ENCODE measurements at regions not wholly inside any gene's neighbourhood (a gene's known extent, or its start where the extent isn't known, plus 50 kb on each side); places are given as distances from the start of the nearest gene placed in this dataset.

- BruUV-seq (replicated peaks): no TSS peak
- Histone ChIP-seq H3K4me1 (replicated peaks in 1 of 2; ENCODE audit: control insufficient read depth in 2 of 2, insufficient read depth in 2 of 2, low read length in 2 of 2) (no peaks in the 10 kb centered on the region), H3K27ac (ENCODE audit: extremely low read depth, low read depth, low read length) (no peak overlapping the region), H3K9me1 (ENCODE audit: control insufficient read depth, insufficient read depth, low read length) (no peaks in the 10 kb centered on the region), H4K20me1 (replicated peaks; ENCODE audit: control insufficient read depth, insufficient read depth, low read length) (no peaks in the 10 kb centered on the region), H3K79me2 (ENCODE audit: control insufficient read depth, insufficient read depth, low read length) (no peaks in the 10 kb centered on the region), H3K27me3 (ENCODE audit: control insufficient read depth in 2 of 2, insufficient read depth in 2 of 2, low read length in 2 of 2) (no peaks in the 10 kb centered on the region; a peak in 3 of 5 replicates), H3K9me3 (replicated peaks; ENCODE audit: control insufficient read depth, insufficient read depth, low read depth, low read length) (no peaks in the 10 kb centered on the region), H3K36me3 (ENCODE audit: control insufficient read depth, insufficient read depth, low read length) (no peaks in the 10 kb centered on the region), H2AFZ (ENCODE audit: low read depth, low read length) (no peak overlapping the region), H3K4me3 (no peak overlapping the region), H3K9ac (ENCODE audit: insufficient read depth in 1 of 2, low read depth in 2 of 2, low read length in 2 of 2) (no peak overlapping the region), H3K4me2 (ENCODE audit: insufficient read depth, low read length) (no peak overlapping the region)
- ATAC-seq (no peak), FAIRE-seq (no peak), DNase-seq (ENCODE audit: extremely low read depth in 1 of 4, low spot score in 3 of 4) (no peak)
- CTCF ChIA-PET (ENCODE audit: low intra/inter-chr PET ratio): no interaction called here
- in situ Hi-C loops (cut with MboI): no loop called here
- no peak for TF ChIP-seq ZNF407 (IDR thresholded peaks at IDR 0.05; ENCODE audit: low read depth)
- no peak for TF ChIP-seq SMARCA5 (IDR thresholded peaks at IDR 0.05)
- TF ChIP-seq PHF21A (IDR thresholded peaks at IDR 0.05; ENCODE audit: borderline replicate concordance, low read depth): no peak
- TF ChIP-seq C11orf30 (IDR thresholded peaks at IDR 0.05; ENCODE audit: low read depth): no peak
- no peak for TF ChIP-seq FOXJ3 (CRISPR knock-in tag; IDR thresholded peaks at IDR 0.05)
- no peak for TF ChIP-seq TRIM28 (IDR thresholded peaks at IDR 0.05)
- TF ChIP-seq PREB (CRISPR knock-in tag; IDR thresholded peaks at IDR 0.05): no peak
- TF ChIP-seq MTA2 (IDR thresholded peaks at IDR 0.05; ENCODE audit: low read depth): no peak
- no peak for TF ChIP-seq GABPB1 (CRISPR knock-in tag; IDR thresholded peaks at IDR 0.05)
- POLR2A ChIA-PET: no interaction called here
- WGBS (ENCODE audit: insufficient coverage, low coverage, missing lambda C conversion rate): 0% methylated on average over 3 of the region's 5 CpGs
- intact Hi-C loops (cut with micrococcal nuclease): no loop called here
Measured at GRCh38 chr14:56895154-56895553, 84.9 kb upstream of the OTX2 start.

All from K562 (cell line).